Fibroblast of the aortic adventitia (primary cell): ENCODE measurements at regions not wholly inside any gene's neighbourhood (a gene's known extent, or its start where the extent isn't known, plus 50 kb on each side); places are given as distances from the start of the nearest gene placed in this dataset.

Experiments
- DNase-seq: peaks from one replicate; pipeline ENCODE4 v3.0.0-alpha.2; 2010; ENCODE audit warnings: low read depth
- H3K4me3 ChIP-seq: 2 replicates; pipeline ENCODE4 v1.5.1; 2011; ENCODE audit warnings: low read depth, mild to moderate bottlenecking, control low read depth, low read length, moderate library complexity
- CTCF ChIP-seq: IDR thresholded peaks from 2 replicates; pipeline ENCODE4 v1.5.1; 2011; ENCODE audit warnings: mild to moderate bottlenecking, low read length, control low read depth, inconsistent platforms; ENCODE audit not compliant: insufficient read depth

- DNase-seq, result no peak
- TF ChIP-seq CTCF, result no peak
- H3K4me3 ChIP-seq, result no peak overlapping the region
Measured at GRCh38 chr2:57504787-57505186, 541.8 kb upstream of the VRK2 start.

GRCh38 chr2:57509189-57509588, 537.4 kb upstream of the VRK2 start:
- no peak overlapping the region for H3K4me3 ChIP-seq
- DNase-seq, result no peak
- no peak for TF ChIP-seq CTCF

GRCh38 chr2:57510704-57511103, 535.9 kb upstream of the VRK2 start:
- no peak overlapping the region for H3K4me3 ChIP-seq
- TF ChIP-seq CTCF, result no peak
- DNase-seq, result no peak

GRCh38 chr2:57515366-57515765, 531.2 kb upstream of the VRK2 start:
- DNase-seq, result no peak
- H3K4me3 ChIP-seq, result no peak overlapping the region
- TF ChIP-seq CTCF, result no peak

GRCh38 chr2:57516698-57517340, 529.8 kb upstream of the VRK2 start:
- TF ChIP-seq CTCF, result peak; percentile 56
- H3K4me3 ChIP-seq, result no peak overlapping the region
- DNase-seq, result peak; percentile 68

- H3K4me3 ChIP-seq, result no peak overlapping the region
- DNase-seq, result no peak
- no peak for TF ChIP-seq CTCF
Measured at GRCh38 chr2:57523304-57523703, 523.3 kb upstream of the VRK2 start.

GRCh38 chr2:57527685-57528084, 518.9 kb upstream of the VRK2 start:
- no peak for DNase-seq
- no peak for TF ChIP-seq CTCF
- H3K4me3 ChIP-seq, result no peak overlapping the region
